Fibroblast of pulmonary artery (primary cell): ENCODE measurements at regions not wholly inside any gene's neighbourhood (a gene's known extent, or its start where the extent isn't known, plus 50 kb on each side); places are given as distances from the start of the nearest gene placed in this dataset.

Source experiments
- DNase-seq: peaks from one replicate; pipeline ENCODE4 v3.0.0-alpha.2; 2010; ENCODE audit warnings: low read depth
- H3K4me3 ChIP-seq: replicated peaks from 2 replicates; pipeline ENCODE4 v1.5.1; 2011; ENCODE audit warnings: low read depth, mild to moderate bottlenecking, control low read depth, low read length, moderate library complexity
- TF ChIP-seq, protein P1 (sequence below): IDR thresholded peaks from 2 replicates; pipeline ENCODE4 v1.5.1; 2011; ENCODE audit warnings: mild to moderate bottlenecking, control low read depth, low read length, inconsistent platforms; ENCODE audit errors: missing control alignments

DNA sequence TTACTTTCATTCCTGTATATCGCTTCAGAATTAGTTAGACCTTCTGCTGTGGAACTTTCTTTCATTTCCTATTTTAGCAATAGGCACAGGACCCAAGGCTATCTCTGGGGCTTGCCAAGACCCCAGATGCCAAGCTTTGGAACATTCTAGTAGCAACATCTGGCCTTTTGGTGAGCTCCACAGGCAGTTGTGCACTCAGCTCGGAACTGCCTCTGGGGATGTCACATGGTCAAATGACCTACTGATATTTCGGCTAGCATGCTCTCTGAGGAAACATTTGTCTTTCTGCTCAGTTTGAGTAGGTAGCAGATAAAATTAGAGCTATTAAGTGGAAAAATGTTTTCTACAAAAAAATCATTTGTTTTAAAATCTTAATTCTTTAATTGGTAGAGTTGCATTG is 76.6 kb upstream of the ITGA4 start:
- TF ChIP-seq, protein P1, sequence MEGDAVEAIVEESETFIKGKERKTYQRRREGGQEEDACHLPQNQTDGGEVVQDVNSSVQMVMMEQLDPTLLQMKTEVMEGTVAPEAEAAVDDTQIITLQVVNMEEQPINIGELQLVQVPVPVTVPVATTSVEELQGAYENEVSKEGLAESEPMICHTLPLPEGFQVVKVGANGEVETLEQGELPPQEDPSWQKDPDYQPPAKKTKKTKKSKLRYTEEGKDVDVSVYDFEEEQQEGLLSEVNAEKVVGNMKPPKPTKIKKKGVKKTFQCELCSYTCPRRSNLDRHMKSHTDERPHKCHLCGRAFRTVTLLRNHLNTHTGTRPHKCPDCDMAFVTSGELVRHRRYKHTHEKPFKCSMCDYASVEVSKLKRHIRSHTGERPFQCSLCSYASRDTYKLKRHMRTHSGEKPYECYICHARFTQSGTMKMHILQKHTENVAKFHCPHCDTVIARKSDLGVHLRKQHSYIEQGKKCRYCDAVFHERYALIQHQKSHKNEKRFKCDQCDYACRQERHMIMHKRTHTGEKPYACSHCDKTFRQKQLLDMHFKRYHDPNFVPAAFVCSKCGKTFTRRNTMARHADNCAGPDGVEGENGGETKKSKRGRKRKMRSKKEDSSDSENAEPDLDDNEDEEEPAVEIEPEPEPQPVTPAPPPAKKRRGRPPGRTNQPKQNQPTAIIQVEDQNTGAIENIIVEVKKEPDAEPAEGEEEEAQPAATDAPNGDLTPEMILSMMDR: no peak
- DNase-seq: no peak

GRCh38 chr2:181384923-181385322 is 72.3 kb upstream of the ITGA4 start:
- TF ChIP-seq, protein P1: no peak
- no peak for DNase-seq
- no peak overlapping the region for H3K4me3 ChIP-seq

More for the DNA sequence above, 76.6 kb upstream of the ITGA4 start:
- no peak overlapping the region for H3K4me3 ChIP-seq

GRCh38 chr2:181389524-181389923 is 67.7 kb upstream of the ITGA4 start:
- DNase-seq: no peak
- TF ChIP-seq, protein P1: no peak
- H3K4me3 ChIP-seq: no peak overlapping the region

- H3K4me3 ChIP-seq: no peak overlapping the region
- DNase-seq: peak; percentile 74
- TF ChIP-seq, protein P1: no peak
Observed at GRCh38 chr2:181393472-181393871, 63.7 kb upstream of the ITGA4 start.

- H3K4me3 ChIP-seq: no peak overlapping the region
- TF ChIP-seq, protein P1: no peak
- no peak for DNase-seq
Observed at GRCh38 chr2:181394741-181395437, 62.3 kb upstream of the ITGA4 start.

- TF ChIP-seq, protein P1: no peak
- no peak overlapping the region for H3K4me3 ChIP-seq
- DNase-seq: no peak
Observed at GRCh38 chr2:181395851-181396250, 61.3 kb upstream of the ITGA4 start.
